ENCODE measurements at regions not wholly inside any gene's neighbourhood (a gene's known extent, or its start where the extent isn't known, plus 50 kb on each side); places are given as distances from the start of the nearest gene placed in this dataset.
"Not testable (repeated sequence)": the region's sequence is repeated elsewhere in the genome, so short reads cannot be mapped to it uniquely, and the experiment has no call there.

DNA sequence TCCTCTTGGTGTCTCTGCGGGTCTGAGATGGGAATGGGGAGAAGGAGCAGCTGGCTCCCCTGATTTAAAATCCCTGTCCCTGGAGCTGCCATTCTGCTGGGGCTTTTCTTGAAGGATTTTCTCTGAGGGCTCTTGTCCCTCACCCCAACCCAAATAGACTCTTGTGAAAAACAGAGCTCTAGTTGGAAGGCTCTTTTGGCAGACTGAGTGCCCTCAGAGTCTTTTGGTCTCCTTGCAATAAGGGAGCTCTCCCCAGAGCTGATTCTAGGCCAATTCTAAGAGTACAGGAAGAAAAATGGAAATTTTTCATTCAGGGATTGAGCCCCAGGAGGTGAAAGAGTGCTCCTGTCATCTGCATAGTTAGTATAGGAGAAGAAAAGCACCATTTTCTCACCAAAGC lies 238.3 kb downstream of the COG6 start:
- no peak for DNase-seq (ENCODE audit: low spot score)

DNA sequence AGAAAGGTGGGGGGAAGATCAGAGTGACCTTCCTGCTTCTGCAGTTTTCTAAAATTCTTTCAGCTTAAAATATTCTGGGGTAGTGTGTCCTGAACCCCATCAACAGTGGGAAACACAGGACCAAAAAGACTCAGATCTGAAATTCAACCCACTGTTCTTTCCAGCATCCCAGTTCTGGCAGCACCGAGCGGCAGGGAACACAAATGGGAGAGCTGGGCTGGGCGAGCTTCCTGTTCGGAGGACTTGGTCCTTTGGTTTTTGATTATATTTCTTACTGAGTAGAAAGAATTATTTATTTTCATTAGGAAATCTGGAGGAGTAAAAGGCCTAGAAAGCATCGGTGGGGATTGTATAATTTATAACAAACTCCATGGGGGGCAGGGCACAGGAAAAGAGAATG lies 239.1 kb downstream of the COG6 start:
- no peak for DNase-seq (ENCODE audit: low spot score)

DNA sequence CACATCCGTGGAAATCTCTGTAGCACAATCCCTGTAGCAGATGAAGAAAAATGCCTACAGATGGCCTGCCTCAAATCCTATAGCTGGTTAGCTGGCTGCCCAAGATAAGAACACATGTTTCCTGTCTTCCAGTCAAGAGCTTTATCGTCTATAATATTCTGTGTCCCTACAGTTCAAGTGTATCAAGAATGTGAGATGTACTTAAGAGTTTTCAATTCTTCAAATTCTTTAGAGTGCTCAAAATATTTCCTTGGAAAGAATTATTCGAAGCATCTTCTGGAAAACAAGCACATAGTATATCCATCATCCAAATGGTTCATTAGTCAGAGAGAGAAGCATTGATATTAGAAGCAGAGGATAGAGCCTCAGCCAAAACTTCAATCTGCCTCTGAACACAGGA lies 239.8 kb downstream of the COG6 start:
- no peak for DNase-seq (ENCODE audit: low spot score)

DNA sequence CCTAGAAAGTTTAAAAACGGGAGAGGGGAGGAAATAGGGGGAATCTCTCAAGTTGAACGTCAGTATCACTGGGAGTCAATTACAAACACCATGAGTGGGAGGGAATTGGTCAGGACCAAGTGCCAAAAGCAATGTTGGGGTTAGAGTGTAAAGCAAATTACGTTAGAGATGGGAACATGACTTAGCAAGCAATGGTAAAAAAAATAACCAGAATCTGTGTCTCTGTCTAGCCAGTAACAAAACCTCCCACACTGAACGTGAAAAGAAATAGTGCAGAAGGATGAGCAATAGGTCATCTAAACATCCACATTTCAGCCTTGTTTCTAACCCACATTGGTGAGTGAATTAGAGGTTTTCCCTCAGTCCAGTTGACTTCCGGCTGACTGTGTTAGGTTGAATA lies 242.2 kb downstream of the COG6 start:
- no peak for DNase-seq (ENCODE audit: low spot score)

DNA sequence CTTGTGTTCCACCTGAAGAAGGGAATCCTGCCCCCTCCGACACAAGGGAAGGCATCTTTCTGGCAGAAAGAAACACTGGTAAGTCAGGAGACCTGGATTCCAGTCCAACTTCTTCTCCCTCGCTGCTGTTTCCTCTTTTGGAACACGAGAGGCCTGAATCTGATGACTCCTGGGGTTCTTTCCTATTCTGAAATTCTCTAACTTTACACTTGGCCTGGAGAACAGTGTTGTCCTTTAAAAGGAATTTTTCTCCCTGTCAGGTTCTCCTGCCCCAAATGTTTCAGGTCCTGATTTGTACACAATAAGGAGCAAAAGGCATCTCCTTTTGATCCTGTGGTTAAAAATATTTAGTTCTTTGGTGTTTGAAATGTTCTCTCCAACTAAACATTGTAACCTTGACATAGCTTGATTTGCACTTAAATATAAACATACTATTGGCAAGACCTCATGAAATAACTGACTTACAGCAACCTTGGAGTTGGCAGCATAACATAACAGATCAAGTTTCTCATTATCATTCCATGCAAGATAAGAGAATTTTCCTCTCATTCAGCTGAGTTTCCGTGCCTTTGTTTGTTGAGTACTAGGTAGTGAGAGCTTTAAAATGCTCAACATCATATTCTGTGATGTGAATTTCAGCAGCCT lies 244.8 kb downstream of the COG6 start:
- no peak for DNase-seq (ENCODE audit: low spot score)

DNA sequence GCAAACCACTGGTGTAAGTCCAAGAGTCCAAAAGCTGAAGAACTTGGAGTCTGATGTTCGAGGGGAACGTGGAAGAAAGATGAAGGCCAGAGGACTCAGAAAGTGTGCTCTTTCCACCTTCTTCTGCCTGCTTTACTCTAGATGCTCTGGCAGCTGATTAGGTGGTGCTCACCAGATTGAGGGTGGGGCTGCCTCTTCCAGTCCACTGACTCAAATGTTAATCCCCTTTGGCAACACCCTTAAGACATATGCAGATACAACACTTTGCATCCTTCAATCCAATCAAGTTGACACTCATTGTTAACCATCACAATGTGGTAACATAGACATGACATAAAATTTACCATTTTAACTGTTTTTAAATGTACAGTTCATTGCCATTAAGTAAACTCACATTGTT lies 249.5 kb downstream of the COG6 start:
- DNase-seq (ENCODE audit: low spot score), result no peak

DNA sequence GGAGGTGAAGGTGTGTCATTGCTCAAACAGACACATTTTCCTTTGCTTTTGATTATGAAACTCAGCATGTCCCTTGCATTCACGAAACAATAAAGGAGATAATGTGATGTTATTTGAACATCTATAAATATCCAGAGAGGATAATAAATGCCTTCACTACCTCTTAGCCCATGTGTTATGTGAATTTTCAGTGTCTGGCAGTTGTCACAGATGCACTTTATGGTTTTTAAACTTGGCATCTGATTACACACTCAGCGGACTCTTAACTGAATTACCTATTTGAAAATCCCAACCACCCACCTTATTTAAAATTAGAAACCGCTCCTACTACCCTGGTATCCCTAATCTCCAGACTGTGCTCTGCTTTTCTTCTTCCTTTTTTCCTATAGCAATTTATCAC lies 254.2 kb downstream of the COG6 start:
- no peak for DNase-seq (ENCODE audit: low spot score)

DNA sequence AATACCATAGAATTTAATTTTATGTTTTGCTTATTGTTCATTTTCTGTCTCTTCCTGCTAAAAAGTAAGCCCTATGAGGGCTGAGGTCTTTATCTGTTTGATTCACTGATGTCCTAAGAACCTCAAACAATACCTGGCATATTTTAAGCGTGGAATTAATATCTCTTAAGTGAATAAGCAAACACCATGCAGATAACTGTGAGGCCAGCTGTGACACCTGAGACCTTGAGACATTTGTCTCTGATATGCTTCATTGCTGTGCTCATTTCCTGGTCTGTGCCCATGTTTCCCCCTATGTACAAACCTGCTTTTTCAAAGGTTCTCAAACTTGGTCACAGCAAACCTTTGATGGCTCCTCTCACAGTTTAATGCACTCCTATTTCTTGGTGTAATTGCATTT lies 254.6 kb downstream of the COG6 start:
- no peak for DNase-seq (ENCODE audit: low spot score)

DNA sequence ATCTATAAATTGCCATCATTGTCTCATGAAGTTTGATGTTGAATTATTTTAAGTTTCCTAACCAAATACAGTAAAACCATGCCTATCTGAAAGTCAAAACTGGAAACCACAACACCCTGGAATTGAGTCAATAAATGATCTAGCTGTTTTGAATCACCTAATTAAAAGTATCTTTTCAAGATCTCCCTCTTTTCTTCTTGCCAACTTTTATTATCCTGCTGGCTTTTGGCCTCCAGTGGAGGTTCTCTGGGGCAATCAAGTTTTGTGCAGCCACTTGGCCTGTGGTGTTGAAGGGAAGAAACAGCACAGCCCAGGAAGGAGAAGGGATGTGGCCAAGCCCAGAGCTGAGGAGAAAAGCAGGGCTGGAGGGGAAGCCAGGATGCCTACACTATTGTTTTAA lies 255.4 kb downstream of the COG6 start:
- DNase-seq (ENCODE audit: low spot score), result no peak

DNA sequence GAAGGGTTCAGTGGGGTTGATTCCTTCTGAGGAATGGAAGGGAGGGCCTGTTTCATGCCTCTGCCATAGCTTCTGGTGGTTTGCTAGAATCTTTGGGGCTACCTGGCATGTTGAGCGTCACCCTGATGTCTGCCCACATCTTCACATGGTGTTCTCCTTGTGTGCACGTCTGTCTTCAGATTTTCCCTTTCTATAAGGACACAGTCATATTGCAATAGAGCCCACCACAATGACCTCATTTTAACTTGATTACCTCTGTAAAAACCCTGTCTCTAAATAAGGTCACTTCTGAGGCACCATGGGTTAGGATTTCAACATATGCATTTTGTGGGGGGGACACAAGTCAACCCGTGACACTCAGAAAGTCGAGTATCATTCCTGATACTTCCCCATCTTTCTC lies 257.9 kb downstream of the COG6 start:
- DNase-seq (ENCODE audit: low spot score), result no peak

DNA sequence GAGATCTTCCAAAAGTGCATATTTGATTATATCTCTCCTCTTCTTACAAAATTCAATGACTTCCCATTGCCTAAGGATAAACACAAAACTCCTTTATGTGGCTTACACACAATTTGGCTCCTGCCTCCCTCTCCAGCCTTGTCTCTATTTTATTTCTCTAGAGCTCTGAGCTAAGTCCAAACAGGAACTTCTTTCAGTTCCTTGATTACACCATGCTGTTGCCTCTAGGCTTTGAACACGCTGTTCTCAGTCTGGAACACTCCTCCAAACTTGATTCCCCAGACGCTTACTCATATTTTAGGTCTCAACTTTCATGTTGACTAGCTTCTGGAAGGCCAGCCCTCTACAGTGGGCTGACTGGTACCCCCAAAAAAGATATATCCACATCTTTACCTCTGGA lies 258.5 kb downstream of the COG6 start:
- no peak for DNase-seq (ENCODE audit: low spot score)

DNA sequence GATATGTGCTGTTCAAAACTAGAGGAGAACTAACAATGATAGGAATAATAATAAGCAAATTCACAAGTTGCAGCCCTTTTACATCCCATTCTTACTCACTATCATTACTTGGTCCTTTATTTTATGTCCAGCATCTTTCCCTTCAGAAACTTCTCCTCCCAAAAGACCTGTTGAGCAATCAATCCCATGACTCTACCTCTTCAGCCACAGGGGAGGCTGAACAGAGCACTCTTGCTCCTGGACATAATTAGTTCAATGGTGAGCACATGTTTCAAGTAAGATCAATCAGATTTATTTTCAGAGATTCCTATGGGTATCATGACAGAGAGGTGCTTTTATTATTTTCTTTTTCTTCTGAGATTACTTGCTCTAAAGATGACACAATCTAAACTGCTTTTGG lies 260.0 kb downstream of the COG6 start:
- no peak for DNase-seq (ENCODE audit: low spot score)

DNA sequence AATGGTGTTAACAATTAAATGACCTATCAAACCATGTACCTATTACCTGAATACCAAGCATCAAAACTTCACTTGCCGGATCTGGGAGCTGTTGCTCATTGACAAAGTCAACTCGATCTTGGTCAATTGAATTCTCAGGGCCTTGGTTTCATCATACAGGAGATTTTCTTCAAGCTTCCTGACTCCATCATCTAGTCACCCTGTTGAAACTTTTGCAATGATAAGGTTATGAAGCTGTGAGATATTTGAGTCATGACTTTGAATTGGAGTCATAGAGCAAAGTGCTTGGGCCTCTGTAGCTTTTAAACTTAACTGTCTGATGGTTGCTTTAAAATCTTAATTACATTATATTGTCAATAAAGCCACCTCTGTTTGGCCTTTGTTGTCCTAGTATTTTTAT lies 260.9 kb downstream of the COG6 start:
- no peak for DNase-seq (ENCODE audit: low spot score)

DNA sequence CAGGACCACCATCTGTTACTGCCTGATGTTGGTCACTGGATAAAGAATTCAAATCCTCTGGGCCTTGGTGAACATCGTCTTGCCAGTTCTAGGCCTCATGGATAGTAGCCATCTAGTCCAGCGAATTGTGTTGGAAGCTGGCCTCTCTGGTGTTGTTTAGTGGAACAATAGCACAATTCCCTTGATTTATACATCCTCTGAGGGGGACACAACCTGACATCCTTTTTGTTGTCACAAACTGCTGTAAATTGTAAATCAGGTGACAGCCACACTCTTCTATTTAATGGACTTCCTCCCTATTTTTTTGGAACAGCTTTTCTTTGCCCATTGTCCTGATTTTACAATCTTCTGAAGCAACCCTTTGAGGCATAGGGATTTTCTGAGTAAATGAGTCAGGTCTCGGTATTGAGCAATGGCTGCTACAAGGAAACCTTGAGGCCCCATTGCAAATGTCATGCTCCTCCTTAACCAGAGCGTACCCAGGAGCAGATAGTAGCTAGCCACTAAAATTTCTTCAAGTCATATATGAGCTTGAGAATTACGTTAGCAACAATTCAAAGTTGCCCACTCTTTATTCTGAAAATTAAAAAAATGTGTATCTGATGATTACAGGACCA lies 263.3 kb downstream of the COG6 start:
- DNase-seq (ENCODE audit: low spot score), result no peak

DNA sequence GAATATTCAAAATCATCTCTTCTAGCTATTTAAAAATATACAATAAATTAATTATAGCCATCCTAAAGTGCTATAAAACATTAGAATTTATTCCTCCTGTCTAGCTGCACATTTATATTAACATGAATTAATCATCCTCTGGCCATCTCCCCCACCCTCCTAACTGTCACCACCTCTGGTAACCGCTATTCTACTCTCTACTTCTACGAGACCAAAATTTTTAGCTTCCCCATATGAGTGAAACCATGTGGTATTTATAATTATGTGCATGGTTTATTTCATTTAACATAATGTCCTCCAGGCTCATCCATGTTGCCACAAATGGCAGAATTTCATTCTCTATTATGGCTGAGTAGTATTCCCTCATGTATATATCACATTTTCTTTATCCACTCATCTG lies 265.2 kb downstream of the COG6 start:
- DNase-seq (ENCODE audit: low spot score), result no peak

DNA sequence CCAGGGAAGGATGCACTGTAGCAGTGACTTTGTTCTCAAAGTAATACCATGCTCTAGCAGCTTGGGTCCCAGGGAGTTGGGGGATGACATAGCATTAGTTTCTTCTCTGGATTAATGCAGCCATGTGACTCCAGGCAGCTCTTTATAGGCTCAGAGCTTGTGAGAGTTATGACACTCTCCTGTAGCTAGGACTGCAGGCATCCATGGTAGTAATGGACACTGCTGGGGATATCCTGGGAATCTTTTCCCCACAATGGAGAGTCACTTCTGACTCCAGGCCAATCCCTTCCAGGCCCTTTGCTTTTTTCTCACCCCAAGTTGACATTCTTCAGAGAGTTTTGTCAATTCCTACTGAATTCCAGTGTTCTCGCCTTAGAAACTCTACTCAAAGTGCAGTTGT lies 270.9 kb downstream of the COG6 start:
- no peak for DNase-seq (ENCODE audit: low spot score)

DNA sequence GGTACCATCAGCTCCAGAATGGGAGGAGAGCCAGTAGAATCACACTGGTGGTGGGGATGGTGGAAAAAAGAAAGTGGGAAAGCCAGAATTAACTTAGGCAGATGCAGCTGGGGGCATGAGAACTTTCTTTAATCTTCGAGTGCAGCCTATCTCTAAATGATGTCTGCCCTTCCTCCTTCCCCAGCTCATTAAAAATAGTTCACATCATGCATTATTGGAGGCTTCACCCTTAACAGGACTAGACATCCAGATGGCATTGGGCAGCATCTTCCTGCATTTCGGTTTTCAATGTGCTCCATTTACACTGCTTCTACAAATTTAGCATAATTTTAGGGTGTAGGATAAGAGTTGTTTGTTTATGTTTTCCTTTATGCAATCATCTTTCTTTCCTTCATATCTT lies 272.8 kb downstream of the COG6 start:
- no peak for DNase-seq (ENCODE audit: low spot score)

DNA sequence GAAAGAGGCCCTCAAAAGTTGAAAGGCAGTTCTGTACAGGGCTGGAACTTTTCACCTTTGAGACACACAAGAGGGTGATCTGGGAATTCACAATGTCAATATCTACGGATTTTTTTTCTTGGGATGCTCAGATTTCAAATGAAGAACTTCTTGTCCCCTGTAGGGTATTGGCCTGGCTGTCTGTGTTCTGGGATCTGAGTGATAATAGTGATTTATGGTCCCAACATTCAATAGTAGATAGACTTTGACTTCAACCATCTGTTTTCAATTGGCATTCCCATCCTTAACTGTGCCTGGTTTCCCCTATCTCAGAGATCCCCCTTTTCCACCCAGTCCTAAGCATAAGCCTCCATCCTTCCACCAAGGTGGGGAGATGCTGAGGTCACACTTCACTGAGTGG lies 274.1 kb downstream of the COG6 start:
- no peak for DNase-seq (ENCODE audit: low spot score)

DNA sequence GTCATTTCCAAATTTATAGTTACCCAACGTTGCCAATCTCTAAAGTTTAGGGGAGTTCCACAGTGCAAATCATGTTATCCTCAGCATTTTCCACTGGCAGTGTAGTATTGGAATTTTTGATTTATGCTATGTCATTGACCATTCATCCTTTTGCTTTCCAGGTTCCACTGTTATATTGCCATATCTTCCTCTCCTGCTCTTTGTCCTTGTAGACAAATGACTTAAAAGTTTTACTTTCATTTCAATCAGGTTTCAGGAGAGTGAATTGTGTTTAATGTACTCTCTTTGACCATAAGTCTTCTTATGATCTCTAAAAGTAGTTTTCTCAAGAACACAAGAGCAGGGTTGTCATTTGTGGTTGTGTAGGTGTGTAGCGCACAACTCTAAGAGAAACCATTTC lies 274.6 kb downstream of the COG6 start:
- DNase-seq (ENCODE audit: low spot score), result no peak

DNA sequence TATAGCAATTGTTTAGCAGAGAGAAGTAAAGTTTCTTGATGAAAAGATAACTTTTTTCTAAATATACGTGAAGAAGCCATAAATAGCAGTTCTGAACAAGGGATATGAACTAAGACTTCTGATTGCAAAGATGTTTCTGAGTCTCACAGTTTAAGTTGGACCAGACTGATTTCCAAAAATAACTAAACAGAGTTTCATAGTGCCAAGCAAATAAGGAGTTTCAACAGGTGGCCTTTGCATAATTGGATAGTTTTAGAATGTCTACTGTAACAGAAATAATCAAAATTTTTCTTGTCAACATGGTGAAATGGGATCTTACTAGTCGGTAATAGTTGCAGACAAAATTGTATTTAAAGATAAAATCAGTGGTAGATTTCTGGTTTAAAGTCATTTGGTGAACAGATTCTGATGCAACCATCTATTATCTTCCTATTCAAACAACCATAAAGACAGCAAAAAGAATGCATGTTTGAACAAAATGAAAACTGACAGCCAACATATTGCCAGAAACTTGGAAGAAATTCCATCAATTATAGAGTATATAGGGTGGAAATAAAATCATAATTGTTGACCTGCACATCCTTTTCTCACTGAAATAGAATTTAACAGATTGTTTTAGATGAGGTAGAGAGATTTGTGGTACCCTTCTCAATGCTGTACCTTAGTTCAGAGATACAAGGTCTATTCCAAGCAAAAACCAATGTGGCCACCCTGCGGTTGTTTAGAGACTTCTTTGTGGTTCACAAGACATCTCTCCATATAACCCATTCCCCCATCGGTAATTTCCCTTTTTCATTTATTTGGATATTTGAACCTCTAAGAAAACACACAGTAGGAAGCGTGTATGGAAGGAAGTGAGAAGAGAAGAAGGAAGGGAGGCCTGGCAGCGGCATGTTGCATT lies 275.3 kb downstream of the COG6 start:
- no peak for DNase-seq (ENCODE audit: low spot score)

DNA sequence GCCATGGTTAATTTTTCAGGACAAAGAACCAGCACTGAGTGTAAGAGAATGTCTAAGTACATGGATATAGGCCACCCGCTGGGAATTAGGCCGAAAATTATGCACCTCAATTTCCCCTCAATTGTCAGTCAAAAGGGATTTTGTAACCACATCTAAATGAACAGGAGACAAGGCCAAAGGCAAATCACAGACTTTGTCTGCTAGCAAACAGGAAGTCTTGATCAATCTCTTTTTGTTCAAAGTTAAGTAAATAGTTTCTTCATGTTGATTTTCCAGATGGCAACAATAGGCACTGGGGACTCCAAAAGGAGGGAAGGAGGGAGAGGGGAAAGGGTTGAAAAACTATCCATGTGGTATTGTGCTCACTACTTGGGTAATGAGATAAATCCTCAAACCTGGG lies 276.0 kb downstream of the COG6 start:
- DNase-seq (ENCODE audit: low spot score), result no peak

DNA sequence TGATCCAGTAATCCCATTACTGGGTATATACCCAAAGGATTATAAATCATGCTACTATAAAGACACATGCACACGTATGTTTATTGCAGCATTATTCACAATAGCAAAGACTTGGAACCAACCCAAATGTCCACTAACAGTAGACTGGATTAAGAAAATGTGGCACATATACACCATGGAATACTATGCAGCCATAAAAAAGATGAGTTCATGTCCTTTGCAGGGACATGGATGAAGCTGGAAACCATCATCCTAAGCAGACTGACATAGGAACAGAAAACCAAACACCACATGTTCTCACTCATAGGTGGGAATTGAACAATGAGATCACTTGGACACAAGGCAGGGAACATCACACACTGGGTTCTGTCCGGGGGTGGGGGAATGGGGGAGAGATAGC lies 277.1 kb downstream of the COG6 start:
- not testable (repeated sequence) for DNase-seq (ENCODE audit: low spot score)

DNA sequence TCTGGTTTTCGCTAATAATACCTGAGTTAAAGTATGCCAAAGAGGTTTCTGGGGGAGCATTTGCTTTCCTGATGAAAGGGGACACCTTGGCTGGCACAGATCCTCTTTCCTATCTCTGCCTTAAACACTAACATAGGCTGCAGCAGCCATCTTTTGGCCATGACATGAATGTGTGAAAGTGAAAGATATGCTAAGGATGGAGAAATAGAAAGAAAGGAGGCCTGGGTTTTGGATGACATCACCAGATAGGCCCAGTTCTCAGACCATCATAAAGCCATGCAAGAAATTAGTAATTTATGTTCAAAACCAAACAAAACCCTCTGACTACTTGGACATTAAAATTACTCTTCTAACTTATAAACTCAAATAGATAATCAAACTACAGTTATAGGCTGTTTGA lies 279.7 kb downstream of the COG6 start:
- no peak for DNase-seq (ENCODE audit: low spot score)

Data from LoVo (cell line).